Uterus (tissue), 2 donors: ENCODE measurements at regions not wholly inside any gene's neighbourhood (a gene's known extent, or its start where the extent isn't known, plus 50 kb on each side); places are given as distances from the start of the nearest gene placed in this dataset.

Experiments used
- CTCF ChIP-seq, 4 experiments: fragments of 200-600 bp in 2 of 4; fragments of 450-650 bp in 2 of 4; sonication (generic) in 2 of 4; IDR thresholded peaks; one replicate each; pipeline ENCODE4 v1.5.1; 2016 to 2019; ENCODE audit warnings: antibody characterized with exemption in 4 of 4, mild to moderate bottlenecking in 2 of 4, moderate library complexity in 1 of 4
- POLR2A ChIP-seq, 2 donors: fragments of 450-650 bp; IDR thresholded peaks; one replicate each; pipeline ENCODE4 v1.6.1; 2016; ENCODE audit warnings: antibody characterized with exemption in 2 of 2, mild to moderate bottlenecking in 1 of 2, moderate library complexity in 1 of 2

- TF ChIP-seq CTCF (IDR thresholded peaks at IDR 0.05) (no peak), POLR2A (IDR thresholded peaks at IDR 0.05) (no peak)
Observed at GRCh38 chr12:58090685-58091084, 149.3 kb downstream of the ATP23 start.
